ENCODE measurements at regions not wholly inside any gene's neighbourhood (a gene's known extent, or its start where the extent isn't known, plus 50 kb on each side); places are given as distances from the start of the nearest gene placed in this dataset.

GRCh38 chr16:73428121-73428520 lies 380.2 kb upstream of the ZFHX3 start:
- TF ChIP-seq CTCF (conservative IDR thresholded peaks at IDR 0.05) (no peak), ZFX (IDR thresholded peaks at IDR 0.05) (no peak)

Measured in C4-2B (cell line).